ENCODE measurements at regions not wholly inside any gene's neighbourhood (a gene's known extent, or its start where the extent isn't known, plus 50 kb on each side); places are given as distances from the start of the nearest gene placed in this dataset.

DNA sequence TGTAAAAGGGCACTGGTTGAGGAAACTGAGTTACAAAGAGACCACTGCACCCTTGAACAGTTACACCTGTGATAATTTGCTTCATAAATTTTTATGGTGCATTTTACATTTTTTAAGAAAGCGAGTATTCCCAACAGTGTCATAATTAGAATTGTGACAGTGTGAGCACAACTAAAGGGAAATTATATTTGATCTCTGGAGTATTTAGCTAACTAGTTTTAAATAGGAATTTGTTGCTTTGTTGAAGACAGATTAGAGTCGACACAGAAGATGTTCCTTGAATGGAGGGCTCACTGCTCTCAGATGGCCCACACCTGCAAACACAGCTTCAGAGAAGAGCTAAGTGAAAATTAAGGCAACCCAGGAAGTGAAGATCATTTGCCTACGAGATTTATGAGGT is 555.0 kb upstream of the GOT2 start:
- H4K20me1 ChIP-seq (ENCODE audit: control insufficient read depth, insufficient read depth, low read depth, low read length): no peaks in the 10 kb centered on the region
- no peak overlapping the region for H3K27ac ChIP-seq (ENCODE audit: low read depth, low read length)
- H3K4me2 ChIP-seq (ENCODE audit: low read length): no peak overlapping the region
- no peaks in the 10 kb centered on the region for H3K9me2 ChIP-seq (replicated peaks; ENCODE audit: control insufficient read depth, low read length)
- no peak for TF ChIP-seq CTCF (IDR thresholded peaks at IDR 0.05; ENCODE audit: low read depth, low read length, poor library complexity, severe bottlenecking)
- no peak for TF ChIP-seq EZH2phosphoT487 (IDR thresholded peaks at IDR 0.05; ENCODE audit: borderline replicate concordance, low read length)
- H3K27me3 ChIP-seq (ENCODE audit: control insufficient read depth, low read length): no peaks in the 10 kb centered on the region
- H3K4me3 ChIP-seq (ENCODE audit: low read length): no peak overlapping the region
- H3F3A ChIP-seq (ENCODE audit: control insufficient read depth, insufficient read depth): no peaks in the 10 kb centered on the region
- peaks cover 4% of the 10 kb centered on the region; the same call in 1 of the 2 replicates for H3K9me3 ChIP-seq (ENCODE audit: control insufficient read depth, insufficient read depth, low read length)
- no peaks in the 10 kb centered on the region for H3K79me2 ChIP-seq (ENCODE audit: control insufficient read depth, low read length)
- no peaks in the 10 kb centered on the region for H3K4me1 ChIP-seq (ENCODE audit: control insufficient read depth, low read length)
- H3K36me3 ChIP-seq (ENCODE audit: control insufficient read depth, low read length): no peaks in the 10 kb centered on the region

DNA sequence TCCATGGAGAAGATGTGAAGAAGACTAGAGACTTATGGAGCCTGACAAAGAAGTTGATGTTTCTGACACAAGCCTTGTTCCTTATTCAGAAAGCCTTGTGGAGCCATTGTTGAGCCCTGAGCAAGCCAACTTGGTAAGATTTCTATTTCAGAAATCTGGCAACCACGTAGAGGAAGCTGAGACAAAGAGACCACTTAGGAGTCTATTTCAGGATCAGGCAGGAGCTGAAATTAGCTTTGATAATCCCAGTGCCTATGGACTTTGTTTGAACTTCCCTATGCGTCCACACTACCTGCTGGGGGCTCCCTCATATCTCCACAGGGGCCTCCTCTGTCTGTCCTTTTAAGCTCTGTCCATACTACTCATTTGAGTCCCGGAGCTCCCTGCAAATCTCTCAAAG is 540.0 kb upstream of the GOT2 start:
- Histone ChIP-seq H3K4me2 (ENCODE audit: low read length) (no peak overlapping the region), H3K36me3 (ENCODE audit: control insufficient read depth, low read length) (no peaks in the 10 kb centered on the region), H3F3A (ENCODE audit: control insufficient read depth, insufficient read depth) (no peaks in the 10 kb centered on the region), H4K20me1 (ENCODE audit: control insufficient read depth, insufficient read depth, low read depth, low read length) (no peaks in the 10 kb centered on the region), H3K9me3 (ENCODE audit: control insufficient read depth, insufficient read depth, low read length) (no peaks in the 10 kb centered on the region), H3K4me1 (ENCODE audit: control insufficient read depth, low read length) (no peaks in the 10 kb centered on the region), H3K79me2 (ENCODE audit: control insufficient read depth, low read length) (no peaks in the 10 kb centered on the region), H3K9me2 (replicated peaks; ENCODE audit: control insufficient read depth, low read length) (no peaks in the 10 kb centered on the region), H3K4me3 (ENCODE audit: low read length) (no peak overlapping the region), H3K27me3 (ENCODE audit: control insufficient read depth, low read length) (no peaks in the 10 kb centered on the region), H3K27ac (ENCODE audit: low read depth, low read length) (no peak overlapping the region)
- TF ChIP-seq EZH2phosphoT487 (IDR thresholded peaks at IDR 0.05; ENCODE audit: borderline replicate concordance, low read length) (no peak), CTCF (IDR thresholded peaks at IDR 0.05; ENCODE audit: low read depth, low read length, poor library complexity, severe bottlenecking) (no peak)

DNA sequence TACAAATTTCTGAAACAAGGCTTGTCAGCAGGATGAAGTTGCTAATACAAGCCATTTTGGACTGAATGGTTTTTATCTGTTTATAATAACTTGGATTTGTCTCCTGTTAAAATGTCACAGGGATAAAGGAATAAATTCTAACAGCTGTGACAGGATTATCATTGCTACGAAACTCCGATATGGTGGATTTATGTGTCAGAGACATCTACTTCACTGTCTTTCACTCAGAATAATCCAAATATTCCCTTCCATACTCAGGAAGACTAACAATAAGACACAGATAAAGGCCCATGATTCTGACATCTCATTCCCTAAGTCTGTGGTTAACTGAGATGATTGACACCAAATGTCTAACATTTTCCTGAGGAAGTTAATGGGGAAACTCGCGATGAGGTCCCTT is 529.8 kb upstream of the GOT2 start:
- Histone ChIP-seq H3K9me3 (ENCODE audit: control insufficient read depth, insufficient read depth, low read length) (no peaks in the 10 kb centered on the region), H3K27me3 (ENCODE audit: control insufficient read depth, low read length) (no peaks in the 10 kb centered on the region), H3F3A (ENCODE audit: control insufficient read depth, insufficient read depth) (no peaks in the 10 kb centered on the region), H3K9me2 (replicated peaks; ENCODE audit: control insufficient read depth, low read length) (no peaks in the 10 kb centered on the region), H3K4me3 (ENCODE audit: low read length) (no peak overlapping the region), H3K4me2 (ENCODE audit: low read length) (no peak overlapping the region), H3K27ac (ENCODE audit: low read depth, low read length) (no peak overlapping the region), H3K36me3 (ENCODE audit: control insufficient read depth, low read length) (no peaks in the 10 kb centered on the region), H3K4me1 (ENCODE audit: control insufficient read depth, low read length) (no peaks in the 10 kb centered on the region), H4K20me1 (ENCODE audit: control insufficient read depth, insufficient read depth, low read depth, low read length) (no peaks in the 10 kb centered on the region), H3K79me2 (ENCODE audit: control insufficient read depth, low read length) (no peaks in the 10 kb centered on the region)
- TF ChIP-seq EZH2phosphoT487 (IDR thresholded peaks at IDR 0.05; ENCODE audit: borderline replicate concordance, low read length): no peak
- TF ChIP-seq CTCF (IDR thresholded peaks at IDR 0.05; ENCODE audit: low read depth, low read length, poor library complexity, severe bottlenecking): no peak

DNA sequence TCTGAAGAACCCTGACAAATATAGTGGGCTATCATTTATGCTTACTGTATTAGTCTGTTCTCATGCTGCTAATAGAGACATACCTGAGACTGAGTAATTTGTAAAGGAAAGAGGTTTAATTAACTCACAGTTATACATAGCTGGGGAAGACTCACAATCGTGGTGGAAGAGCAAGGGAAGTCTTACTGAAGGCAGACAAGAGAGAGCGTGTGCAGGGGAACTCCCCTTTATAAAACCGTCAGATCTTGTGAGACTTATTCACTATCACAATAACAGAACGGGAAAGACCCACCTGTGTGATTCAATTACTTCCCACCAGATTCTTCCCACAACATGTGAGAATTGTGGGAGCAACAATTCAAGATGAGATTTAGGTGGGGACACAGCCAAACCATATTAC is 526.8 kb upstream of the GOT2 start:
- H3K79me2 ChIP-seq (ENCODE audit: control insufficient read depth, low read length): no peaks in the 10 kb centered on the region
- TF ChIP-seq EZH2phosphoT487 (IDR thresholded peaks at IDR 0.05; ENCODE audit: borderline replicate concordance, low read length) (no peak), CTCF (IDR thresholded peaks at IDR 0.05; ENCODE audit: low read depth, low read length, poor library complexity, severe bottlenecking) (no peak)
- no peak overlapping the region for H3K4me3 ChIP-seq (ENCODE audit: low read length)
- no peaks in the 10 kb centered on the region for H3K27me3 ChIP-seq (ENCODE audit: control insufficient read depth, low read length)
- H3K27ac ChIP-seq (ENCODE audit: low read depth, low read length): no peak overlapping the region
- no peaks in the 10 kb centered on the region for H3K4me1 ChIP-seq (ENCODE audit: control insufficient read depth, low read length)
- H4K20me1 ChIP-seq (ENCODE audit: control insufficient read depth, insufficient read depth, low read depth, low read length): no peaks in the 10 kb centered on the region
- no peak overlapping the region for H3K4me2 ChIP-seq (ENCODE audit: low read length)
- no peaks in the 10 kb centered on the region for H3K9me3 ChIP-seq (ENCODE audit: control insufficient read depth, insufficient read depth, low read length)
- no peaks in the 10 kb centered on the region for H3F3A ChIP-seq (ENCODE audit: control insufficient read depth, insufficient read depth)
- H3K36me3 ChIP-seq (ENCODE audit: control insufficient read depth, low read length): no peaks in the 10 kb centered on the region
- no peaks in the 10 kb centered on the region for H3K9me2 ChIP-seq (replicated peaks; ENCODE audit: control insufficient read depth, low read length)

Data from DOHH2 (cell line).